Fibroblast of skin of abdomen (primary cell): ENCODE measurements at regions not wholly inside any gene's neighbourhood (a gene's known extent, or its start where the extent isn't known, plus 50 kb on each side); places are given as distances from the start of the nearest gene placed in this dataset.

Experiments
- DNase-seq: peaks from one replicate; pipeline ENCODE4 v3.0.0-alpha.2; 2013

- no peak for DNase-seq
Measured at GRCh38 chr2:176743671-176744070, 468.9 kb upstream of the HNRNPA3 start.

- DNase-seq = no peak
Measured at GRCh38 chr2:176744146-176744545, 468.4 kb upstream of the HNRNPA3 start.

- DNase-seq = no peak
Measured at GRCh38 chr2:176745543-176746200, 466.9 kb upstream of the HNRNPA3 start.

- no peak for DNase-seq
Measured at GRCh38 chr2:176746411-176746810, 466.2 kb upstream of the HNRNPA3 start.

GRCh38 chr2:176747506-176747905 is 465.1 kb upstream of the HNRNPA3 start:
- peak; percentile 50 for DNase-seq

- DNase-seq = no peak
Measured at GRCh38 chr2:176747928-176748327, 464.7 kb upstream of the HNRNPA3 start.

- DNase-seq = peak; percentile 5
Measured at GRCh38 chr2:176748662-176749061, 463.9 kb upstream of the HNRNPA3 start.

- DNase-seq = no peak
Measured at GRCh38 chr2:176751314-176752227, 461.0 kb upstream of the HNRNPA3 start.

GRCh38 chr2:176752295-176752694 is 460.3 kb upstream of the HNRNPA3 start:
- no peak for DNase-seq

- no peak for DNase-seq
Measured at GRCh38 chr2:176753205-176753604, 459.4 kb upstream of the HNRNPA3 start.

- DNase-seq = peak; percentile 25
Measured at GRCh38 chr2:176753752-176754474, 458.7 kb upstream of the HNRNPA3 start.

- DNase-seq = no peak
Measured at GRCh38 chr2:176755537-176756135, 457.0 kb upstream of the HNRNPA3 start.

- no peak for DNase-seq
Measured at GRCh38 chr2:176758426-176758825, 454.2 kb upstream of the HNRNPA3 start.

GRCh38 chr2:176760439-176760838 is 452.2 kb upstream of the HNRNPA3 start:
- no peak for DNase-seq

- peak; percentile 81 for DNase-seq
Measured at GRCh38 chr2:176763130-176763529, 449.5 kb upstream of the HNRNPA3 start.

GRCh38 chr2:176763851-176764404 is 448.7 kb upstream of the HNRNPA3 start:
- DNase-seq = peak; percentile 9

GRCh38 chr2:176764921-176765320 is 447.7 kb upstream of the HNRNPA3 start:
- DNase-seq = no peak

GRCh38 chr2:176766005-176766404 is 446.6 kb upstream of the HNRNPA3 start:
- no peak for DNase-seq

GRCh38 chr2:176768185-176768584 is 444.4 kb upstream of the HNRNPA3 start:
- no peak for DNase-seq

GRCh38 chr2:176769021-176769420 is 443.6 kb upstream of the HNRNPA3 start:
- DNase-seq = no peak

- no peak for DNase-seq
Measured at GRCh38 chr2:176769499-176770370, 442.9 kb upstream of the HNRNPA3 start.
